HEK293 (cell line): ENCODE measurements at regions not wholly inside any gene's neighbourhood (a gene's known extent, or its start where the extent isn't known, plus 50 kb on each side); places are given as distances from the start of the nearest gene placed in this dataset.

Experiments
- CTCF ChIA-PET: fragments of 350-600 bp; formaldehyde crosslinking; extraction: SDS; loops from one replicate; lab custom pipeline; 2021; ENCODE audit warnings: antibody characterized with exemption; lab: Yijun Ruan, JAX
- POLR2A ChIA-PET: fragments of 300-600 bp; formaldehyde crosslinking; extraction: SDS; loops from one replicate; lab custom pipeline; 2020; ENCODE audit warnings: antibody characterized with exemption, inconsistent platforms; lab: Yijun Ruan, JAX
- H3K27ac ChIP-seq: fragments of 200-500 bp; sonication (Bioruptor generic); 2 replicates; pipeline ENCODE4 v1.5.1; 2014; ENCODE audit warnings: low read depth, low read length, control low read depth, inconsistent platforms; ENCODE audit errors: extremely low read depth
- H3K36me3 ChIP-seq, 2 experiments: fragments of 200-500 bp in 1 of 2; sonication (Bioruptor generic) in 1 of 2; 1 replicate in 1 of 2; 2 replicates in 1 of 2; pipeline ENCODE4 v1.5.1; 2014 to 2017; ENCODE audit warnings: inconsistent platforms in 2 of 2, low read length in 2 of 2; ENCODE audit not compliant: control insufficient read depth in 2 of 2, insufficient read depth in 1 of 2
- H3K4me1 ChIP-seq: fragments of 200-500 bp; sonication (Bioruptor generic); 2 replicates; pipeline ENCODE4 v1.5.1; 2014; ENCODE audit warnings: mild to moderate bottlenecking, low read length, inconsistent platforms; ENCODE audit not compliant: control insufficient read depth, insufficient read depth
- H3K4me3 ChIP-seq: 2 replicates; pipeline ENCODE4 v1.5.1; 2011; ENCODE audit warnings: low read depth, mild to moderate bottlenecking, control low read depth, low read length, moderate library complexity
- H3K9me3 ChIP-seq: fragments of 200-500 bp; sonication (Bioruptor generic); 2 replicates; pipeline ENCODE4 v1.5.1; 2014; ENCODE audit warnings: low read depth, low read length, inconsistent platforms; ENCODE audit not compliant: control insufficient read depth, insufficient read depth
- FEZF1 ChIP-seq: fragments of 450-650 bp; formaldehyde crosslinking; IDR thresholded peaks from 2 replicates; pipeline ENCODE4 v1.5.1; 2016; ENCODE audit warnings: missing biosample characterization, missing genetic modification characterization
- GFI1B ChIP-seq: fragments of 450-650 bp; formaldehyde crosslinking; IDR thresholded peaks from 2 replicates; pipeline ENCODE4 v1.5.1; 2016; ENCODE audit warnings: missing biosample characterization, missing genetic modification characterization
- INSM2 ChIP-seq: fragments of 450-650 bp; formaldehyde crosslinking; IDR thresholded peaks from 2 replicates; pipeline ENCODE4 v1.5.1; 2016; ENCODE audit warnings: missing biosample characterization, missing genetic modification characterization
- KLF8 ChIP-seq: fragments of 450-650 bp; formaldehyde crosslinking; IDR thresholded peaks from 2 replicates; pipeline ENCODE4 v1.5.1; 2016; ENCODE audit warnings: missing biosample characterization, missing genetic modification characterization
- RBAK ChIP-seq: fragments of 450-650 bp; formaldehyde crosslinking; IDR thresholded peaks from 2 replicates; pipeline ENCODE4 v1.5.1; 2016; ENCODE audit warnings: missing biosample characterization, missing genetic modification characterization
- ZEB2 ChIP-seq: fragments of 450-650 bp; formaldehyde crosslinking; IDR thresholded peaks from 2 replicates; pipeline ENCODE4 v1.5.1; 2016; ENCODE audit warnings: missing biosample characterization, missing genetic modification characterization
- ZNF155 ChIP-seq: fragments of 450-650 bp; formaldehyde crosslinking; IDR thresholded peaks from 2 replicates; pipeline ENCODE4 v1.5.1; 2016; ENCODE audit warnings: missing biosample characterization, missing genetic modification characterization
- ZNF324 ChIP-seq: fragments of 450-650 bp; formaldehyde crosslinking; IDR thresholded peaks from 2 replicates; pipeline ENCODE4 v1.5.1; 2016; ENCODE audit warnings: missing biosample characterization, missing genetic modification characterization
- ZNF433 ChIP-seq: fragments of 450-650 bp; formaldehyde crosslinking; IDR thresholded peaks from 2 replicates; pipeline ENCODE4 v1.5.1; 2016; ENCODE audit warnings: missing biosample characterization, missing genetic modification characterization, low read depth
- ZNF518A ChIP-seq: fragments of 450-650 bp; formaldehyde crosslinking; conservative IDR thresholded peaks from 2 replicates; pipeline ENCODE4 v1.5.1; 2016; ENCODE audit warnings: low read depth, missing biosample characterization, missing genetic modification characterization
- ZNF529 ChIP-seq: fragments of 450-650 bp; formaldehyde crosslinking; IDR thresholded peaks from 2 replicates; pipeline ENCODE4 v1.5.1; 2017; ENCODE audit warnings: missing genetic modification characterization, missing biosample characterization; ENCODE audit not compliant: insufficient replicate concordance
- ZNF558 ChIP-seq: fragments of 450-650 bp; formaldehyde crosslinking; IDR thresholded peaks from 2 replicates; pipeline ENCODE4 v1.5.1; 2016; ENCODE audit warnings: missing biosample characterization, missing genetic modification characterization
- ZNF626 ChIP-seq: fragments of 450-650 bp; sonication (Bioruptor Pico); formaldehyde crosslinking; IDR thresholded peaks from 2 replicates; pipeline ENCODE4 v1.5.1; 2018; ENCODE audit warnings: missing biosample characterization, missing genetic modification characterization, inconsistent platforms
- ZSCAN18 ChIP-seq: fragments of 450-650 bp; formaldehyde crosslinking; IDR thresholded peaks from 2 replicates; pipeline ENCODE4 v1.5.1; 2016; ENCODE audit warnings: missing biosample characterization, missing genetic modification characterization

DNA sequence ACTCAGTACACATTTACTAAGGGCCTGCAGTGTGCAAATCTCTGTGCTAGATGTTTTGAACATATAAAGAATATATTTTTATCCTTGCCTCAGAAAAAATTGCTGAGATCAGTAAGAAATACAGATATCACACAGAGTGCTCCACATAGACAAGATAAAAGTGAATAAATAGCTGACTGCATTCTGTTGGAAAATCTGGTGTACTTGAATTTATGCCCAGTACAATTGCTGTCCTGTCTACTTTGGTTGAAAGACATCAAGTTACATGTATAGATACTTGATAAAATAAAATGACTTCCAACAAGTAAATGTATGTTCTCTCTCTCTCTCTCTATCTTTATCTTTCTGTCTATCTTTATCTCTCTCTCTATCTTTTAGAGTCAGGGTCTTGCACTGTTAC is 381.2 kb upstream of the CBLB start:
- Histone ChIP-seq H3K9me3 (no peaks in the 10 kb centered on the region), H3K36me3 (no peaks in the 10 kb centered on the region), H3K27ac (no peak overlapping the region), H3K4me1 (no peaks in the 10 kb centered on the region), H3K4me3 (no peak overlapping the region)
- CTCF ChIA-PET = no interaction called here
- POLR2A ChIA-PET = no interaction called here
- TF ChIP-seq RBAK = no peak
- TF ChIP-seq ZNF155 (tag by site-specific recombination) = no peak

GRCh38 chr3:106251160-106251892 is 382.5 kb upstream of the CBLB start:
- ChIA-PET CTCF (no interaction called here), POLR2A (no interaction called here)
- H3K36me3 ChIP-seq = no peaks in the 10 kb centered on the region
- H3K4me1 ChIP-seq = no peaks in the 10 kb centered on the region
- no peak for TF ChIP-seq ZNF558
- no peak overlapping the region for H3K4me3 ChIP-seq
- no peaks in the 10 kb centered on the region for H3K9me3 ChIP-seq
- H3K27ac ChIP-seq = no peak overlapping the region

DNA sequence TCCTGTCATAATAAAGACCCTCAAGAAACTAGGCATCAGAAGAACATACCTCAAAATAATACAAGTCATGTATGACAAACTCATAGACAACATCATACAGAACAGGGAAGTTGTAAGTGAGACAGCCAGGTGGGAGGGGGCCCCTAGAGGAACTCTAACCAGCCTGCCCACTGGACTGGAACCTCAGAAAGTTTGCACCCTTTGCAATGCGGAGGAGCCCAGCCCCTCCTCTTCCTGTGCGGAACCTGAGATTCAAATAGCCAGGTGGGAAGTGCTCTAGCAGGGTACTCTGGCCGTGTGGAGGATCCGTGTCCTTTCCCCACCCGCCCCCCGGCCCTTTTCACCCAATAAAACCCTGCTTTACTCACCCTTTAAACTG is 387.0 kb upstream of the CBLB start:
- TF ChIP-seq INSM2 (no peak), ZNF324 (tag by site-specific recombination) (no peak), ZSCAN18 (tag by site-specific recombination) (no peak), ZNF433 (tag by site-specific recombination) (no peak), ZNF626 (tag by site-specific recombination) (no peak), ZEB2 (no peak), KLF8 (no peak), ZNF518A (no peak), GFI1B (tag by site-specific recombination) (no peak), ZNF529 (tag by site-specific recombination) (no peak), FEZF1 (no peak)
- ChIA-PET CTCF (no interaction called here), POLR2A (no interaction called here)
- Histone ChIP-seq H3K27ac (no peak overlapping the region), H3K4me3 (no peak overlapping the region), H3K4me1 (no peaks in the 10 kb centered on the region), H3K36me3 (no peaks in the 10 kb centered on the region), H3K9me3 (no peaks in the 10 kb centered on the region)
